GM12892 (cell line): ENCODE measurements at regions not wholly inside any gene's neighbourhood (a gene's known extent, or its start where the extent isn't known, plus 50 kb on each side); places are given as distances from the start of the nearest gene placed in this dataset.

Experiments
- POLR2A ChIP-seq: IDR thresholded peaks from 2 replicates; pipeline ENCODE4 v1.6.1; 2011; ENCODE audit warnings: low read depth, low read length, control low read depth
- POLR2AphosphoS5 ChIP-seq: IDR thresholded peaks from 2 replicates; pipeline ENCODE4 v1.6.1; 2011; ENCODE audit warnings: low read depth, low read length, control low read depth

- TF ChIP-seq POLR2A (no peak), POLR2AphosphoS5 (no peak)
These were observed 307.4 kb downstream of the NUAK1 start for GRCh38 chr12:105831372-105831771.
